CD1c-positive myeloid dendritic cell (primary cell): ENCODE measurements at regions not wholly inside any gene's neighbourhood (a gene's known extent, or its start where the extent isn't known, plus 50 kb on each side); places are given as distances from the start of the nearest gene placed in this dataset.
"Not testable (repeated sequence)": the region's sequence is repeated elsewhere in the genome, so short reads cannot be mapped to it uniquely, and the experiment has no call there.

Experiments
- DNase-seq: peaks from one replicate; pipeline ENCODE4 v3.0.0-alpha.2; 2016; ENCODE audit errors: extremely low spot score

DNA sequence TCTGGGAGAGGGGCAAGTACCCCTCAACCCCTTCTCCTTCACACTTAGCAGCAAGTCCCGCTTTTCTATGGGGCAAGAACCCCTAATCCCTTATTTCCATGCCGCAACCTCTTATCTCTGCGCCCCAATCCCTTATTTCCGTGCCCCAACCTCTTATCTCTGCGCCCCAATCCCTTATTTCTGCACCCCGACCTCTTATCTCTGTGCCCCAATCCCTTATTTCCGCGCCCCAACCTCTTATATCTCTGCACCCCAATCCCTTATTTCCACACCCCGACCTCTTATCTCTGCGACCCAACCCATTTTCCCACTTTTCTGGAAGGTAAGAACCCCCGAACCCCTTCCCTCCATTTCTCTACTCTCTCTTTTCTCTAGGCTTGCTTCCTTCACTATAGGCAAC, 95.6 kb upstream of the RAB4A start:
- DNase-seq = not testable (repeated sequence)

DNA sequence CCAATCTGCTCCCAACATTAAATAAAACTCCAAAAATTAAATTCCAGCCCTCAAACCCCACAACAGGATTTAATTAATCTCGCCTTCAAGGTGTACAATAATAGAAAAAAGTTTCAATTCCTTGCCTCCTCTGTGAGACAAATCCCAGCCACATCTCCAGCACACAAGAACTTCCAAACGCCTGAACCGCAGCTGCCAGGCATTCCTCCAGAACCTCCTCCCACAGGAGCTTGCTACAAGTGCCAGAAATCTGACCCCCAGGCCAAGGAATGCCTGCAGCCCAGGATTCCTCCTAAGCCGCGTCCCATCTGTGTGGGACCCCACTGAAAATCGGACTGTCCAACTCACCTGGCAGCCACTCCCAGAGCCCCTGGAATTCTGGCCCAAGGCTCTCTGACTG, 94.5 kb upstream of the RAB4A start:
- DNase-seq = not testable (repeated sequence)

DNA sequence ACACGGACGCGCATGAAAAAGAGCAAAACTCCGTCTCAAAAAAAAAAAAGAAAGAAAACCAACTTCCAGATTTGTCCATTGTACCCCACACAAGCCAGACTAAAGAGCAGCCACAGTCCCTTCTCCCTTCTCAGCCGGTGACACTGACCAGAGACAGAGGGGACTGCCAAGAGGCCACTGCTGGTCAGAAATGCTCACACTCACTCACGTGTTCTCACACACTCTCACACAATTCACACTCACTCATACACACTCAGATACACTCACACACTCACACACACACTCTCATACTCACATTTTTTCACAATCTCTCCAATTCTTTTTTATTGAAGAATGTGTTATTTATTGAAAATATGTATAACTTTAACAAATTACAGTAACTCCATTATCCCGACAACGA, 90.8 kb upstream of the RAB4A start:
- no peak for DNase-seq

DNA sequence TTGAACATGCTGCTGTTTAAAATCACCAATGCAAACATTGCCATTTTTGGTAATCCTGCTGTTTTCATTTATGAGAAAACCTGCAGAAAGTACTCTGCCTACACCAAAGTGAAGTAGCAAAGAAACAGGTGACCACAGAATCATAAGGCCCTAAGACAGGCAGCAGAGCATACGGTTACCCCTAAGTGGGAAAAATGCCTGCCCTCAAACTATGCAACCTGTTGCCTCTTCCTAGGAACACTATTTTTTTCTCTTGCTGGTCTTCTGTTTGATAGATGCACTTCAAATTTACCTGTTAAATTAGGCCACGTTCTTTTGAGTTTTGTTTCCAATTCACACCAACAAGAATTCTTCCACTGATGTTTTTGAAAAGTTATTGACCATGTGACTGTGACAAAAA, 89.5 kb upstream of the RAB4A start:
- DNase-seq = no peak

DNA sequence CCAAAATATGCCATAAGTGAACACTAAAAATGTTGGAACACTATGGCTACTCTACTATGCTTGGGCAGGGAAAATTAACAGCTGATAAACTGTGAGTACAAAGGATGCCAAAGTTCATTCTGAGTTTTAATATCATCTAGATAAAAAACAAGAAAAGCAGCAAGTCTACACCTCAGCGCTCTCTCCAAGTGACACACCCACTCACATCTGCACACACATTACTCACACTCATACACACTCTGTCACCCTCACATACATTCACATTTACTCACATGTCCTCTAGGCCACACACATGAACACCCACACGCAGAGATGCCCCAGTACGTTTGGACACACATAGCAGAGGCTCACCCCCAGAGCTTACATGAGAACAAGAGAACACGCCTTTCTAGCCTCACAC, 87.3 kb upstream of the RAB4A start:
- DNase-seq = no peak

DNA sequence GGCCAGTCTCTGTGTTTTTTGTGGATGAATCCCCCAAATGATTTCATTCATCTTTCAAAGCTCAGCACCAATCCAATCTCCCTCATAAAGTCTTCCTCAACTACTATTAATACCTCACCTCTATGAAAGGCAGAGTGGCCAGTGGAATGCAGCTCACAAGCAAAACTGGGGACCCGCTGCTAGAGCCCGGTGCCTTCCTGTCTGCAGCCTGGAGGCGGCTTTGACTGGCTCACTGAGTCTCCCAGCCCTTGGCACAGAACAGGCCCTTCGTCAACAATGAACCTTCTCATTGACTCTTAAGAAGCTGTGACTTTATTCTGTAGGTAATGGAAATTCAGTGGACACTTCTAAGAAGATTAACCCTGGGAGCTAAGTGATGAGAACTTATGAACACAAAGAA, 86.8 kb upstream of the RAB4A start:
- DNase-seq = no peak

DNA sequence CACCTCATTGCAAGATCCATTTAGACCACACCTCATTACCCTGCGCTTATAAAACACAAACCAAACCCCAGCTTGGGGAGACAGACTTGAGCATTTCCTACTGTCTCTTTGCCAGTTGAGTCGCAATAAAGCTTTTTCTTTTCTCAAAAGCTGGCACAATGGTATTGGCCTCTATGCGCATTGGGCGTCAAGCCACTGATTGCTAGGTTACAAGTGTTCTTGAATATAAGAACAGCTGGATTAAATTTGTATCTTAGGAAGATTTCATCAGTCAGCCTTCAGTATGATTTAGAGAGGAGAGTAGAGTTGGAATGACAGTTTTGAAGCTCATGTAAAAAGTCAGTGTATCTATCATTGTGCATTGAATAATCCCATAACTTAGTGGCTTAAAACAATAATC, 84.9 kb upstream of the RAB4A start:
- DNase-seq = no peak

DNA sequence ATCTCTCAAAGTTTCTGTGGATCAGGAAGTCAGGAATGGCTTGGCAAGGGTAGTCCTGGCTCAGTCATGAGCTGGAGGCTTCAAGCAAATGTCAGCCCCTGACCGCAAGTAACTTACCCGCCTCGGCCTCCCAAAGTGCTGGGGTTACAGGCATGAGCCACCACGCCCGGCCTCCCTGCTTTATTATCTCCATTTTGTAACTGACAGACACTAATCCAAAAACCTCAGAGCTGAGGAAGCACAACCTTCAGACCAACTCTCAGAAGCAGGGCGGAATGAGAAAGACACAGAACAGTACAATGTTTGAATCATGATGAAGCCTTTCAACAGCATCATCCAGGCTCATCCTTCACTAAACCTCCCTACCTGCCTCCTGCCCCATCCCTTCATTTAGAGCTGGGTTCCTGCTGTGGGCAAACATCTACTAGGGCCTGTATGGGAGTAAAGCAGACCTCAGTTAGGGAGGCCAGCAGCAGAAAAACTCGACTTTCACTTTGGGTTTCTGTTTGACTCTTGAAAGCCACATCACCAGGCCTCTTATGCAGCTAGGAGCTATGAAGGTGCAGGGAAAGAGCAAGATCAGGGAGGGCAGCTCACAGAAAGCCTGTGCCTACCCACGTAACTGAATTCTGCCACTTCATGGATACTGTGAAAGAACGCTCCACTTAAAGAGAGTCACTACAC, 84.4 kb upstream of the RAB4A start:
- no peak for DNase-seq

DNA sequence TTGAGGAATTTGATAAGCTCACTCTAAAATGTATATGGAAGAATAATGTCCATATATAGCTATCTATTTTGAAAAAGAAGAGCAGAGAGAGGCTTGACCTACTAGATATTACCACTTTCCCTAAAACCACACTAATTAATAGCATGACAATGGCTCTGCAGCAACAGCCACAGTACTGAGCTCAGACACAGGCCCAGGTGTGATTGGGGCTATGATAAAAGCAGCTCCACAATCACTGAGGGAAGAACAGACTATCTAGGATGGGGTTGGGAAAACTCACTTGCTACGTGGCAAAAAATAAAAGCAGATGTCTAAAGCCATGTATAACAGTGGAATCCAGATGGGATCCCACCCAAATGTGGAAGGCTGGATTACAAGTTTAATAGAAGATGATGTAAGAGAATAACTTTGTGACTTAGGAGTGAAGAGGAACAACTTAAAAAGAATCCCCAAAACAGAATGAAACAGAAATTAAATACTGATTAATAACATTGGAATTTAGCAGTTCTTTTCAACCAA, 80.8 kb upstream of the RAB4A start:
- DNase-seq = no peak

DNA sequence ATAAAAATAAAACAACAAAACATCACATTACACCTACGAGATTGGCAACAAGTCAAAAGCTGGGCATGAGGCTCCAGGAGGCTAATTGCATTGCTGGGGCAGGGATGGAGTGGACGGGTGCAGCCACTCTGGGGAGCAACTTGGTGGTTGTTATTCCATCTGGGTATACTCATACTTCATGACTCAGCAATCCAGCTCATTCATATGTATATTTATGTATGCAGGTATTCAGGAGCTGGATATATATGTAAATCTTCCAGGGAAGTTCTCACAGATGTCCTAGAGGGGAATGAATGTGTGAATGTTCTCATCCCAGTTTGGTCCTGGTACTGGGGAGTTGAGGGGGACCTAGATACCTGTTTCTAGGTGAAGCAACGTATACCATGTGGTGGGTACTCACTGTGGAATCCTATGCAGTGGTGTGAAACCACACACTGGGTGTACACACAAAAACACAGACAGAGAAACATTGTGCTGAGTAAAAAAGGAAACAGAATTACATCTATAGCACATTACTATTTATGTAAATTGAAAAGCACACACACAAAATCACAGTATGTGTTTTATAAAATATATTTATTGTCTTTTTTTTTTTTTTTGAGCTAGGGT, 79.7 kb upstream of the RAB4A start:
- DNase-seq = no peak

DNA sequence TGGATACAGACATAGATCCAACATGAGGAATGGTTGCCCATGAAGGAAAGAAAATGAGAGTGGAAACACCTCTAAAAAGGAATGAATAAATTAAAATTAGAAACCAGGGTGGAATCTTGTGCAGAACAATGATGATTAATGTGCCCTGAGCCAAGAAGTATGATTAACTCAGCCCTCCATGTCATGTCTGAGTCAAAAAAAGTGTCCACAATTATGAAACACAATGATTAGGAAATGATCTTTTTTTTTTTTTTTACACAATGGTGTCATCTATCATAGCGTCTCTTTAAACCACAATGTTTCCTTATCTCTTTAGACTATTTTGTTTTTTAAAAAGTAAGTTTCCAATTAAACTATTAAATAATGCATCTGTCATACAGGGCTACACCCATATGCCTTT, 78.9 kb upstream of the RAB4A start:
- DNase-seq = peak; percentile 81

DNA sequence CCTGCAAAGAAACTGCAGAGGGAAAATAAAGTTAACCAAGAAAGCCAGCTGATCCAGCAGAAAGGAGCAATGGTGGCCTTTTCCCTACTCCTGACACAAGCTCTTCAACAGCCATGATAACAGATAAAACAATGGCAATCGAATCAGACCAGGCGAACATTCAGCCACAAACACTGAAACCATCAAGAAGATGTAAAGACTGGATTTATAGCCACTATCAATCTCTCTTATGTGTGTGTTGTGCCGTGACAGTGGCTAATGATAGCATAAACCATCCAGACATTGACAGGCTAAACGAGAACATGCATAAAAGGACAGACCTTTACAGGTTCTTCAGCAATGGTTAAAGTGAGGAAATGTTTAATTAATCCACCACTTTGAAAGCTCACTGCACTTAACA, 78.1 kb upstream of the RAB4A start:
- no peak for DNase-seq

DNA sequence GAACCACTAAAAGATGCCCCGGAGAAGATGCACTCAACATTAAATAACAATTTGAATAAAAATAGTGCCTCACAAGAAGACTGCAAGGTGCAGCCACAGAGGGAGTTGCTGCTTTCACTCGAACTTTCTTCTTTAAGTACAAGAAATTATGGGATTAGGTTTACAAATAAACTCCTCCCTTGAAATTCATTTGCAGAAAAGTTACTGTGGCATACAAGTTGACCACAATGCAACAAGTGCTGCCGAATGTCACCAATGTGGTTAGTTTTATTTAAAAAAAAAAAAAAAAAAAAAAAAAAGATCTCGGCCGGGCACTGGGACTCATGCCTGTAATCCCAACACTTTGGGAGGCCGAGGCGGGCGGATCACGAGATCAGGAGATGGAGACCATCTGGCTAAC, 76.8 kb upstream of the RAB4A start:
- DNase-seq = no peak

DNA sequence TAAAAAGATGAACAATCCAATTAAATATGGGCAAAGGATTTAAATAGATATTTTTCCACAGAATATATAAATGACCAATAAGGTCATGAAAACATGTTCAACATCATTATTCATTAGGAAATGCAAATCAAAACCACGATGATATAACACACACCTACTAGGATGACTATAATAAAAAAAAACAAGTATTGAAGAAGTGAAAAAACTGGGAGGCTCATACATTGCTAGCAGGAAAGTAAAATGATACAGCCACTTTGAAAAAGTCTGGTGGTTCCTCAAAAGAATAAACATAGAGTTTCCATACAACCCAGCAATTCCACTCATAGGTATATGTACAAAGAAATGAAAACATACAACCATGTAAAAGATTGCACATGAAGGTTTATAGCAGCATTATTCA, 75.7 kb upstream of the RAB4A start:
- DNase-seq = peak; percentile 51

DNA sequence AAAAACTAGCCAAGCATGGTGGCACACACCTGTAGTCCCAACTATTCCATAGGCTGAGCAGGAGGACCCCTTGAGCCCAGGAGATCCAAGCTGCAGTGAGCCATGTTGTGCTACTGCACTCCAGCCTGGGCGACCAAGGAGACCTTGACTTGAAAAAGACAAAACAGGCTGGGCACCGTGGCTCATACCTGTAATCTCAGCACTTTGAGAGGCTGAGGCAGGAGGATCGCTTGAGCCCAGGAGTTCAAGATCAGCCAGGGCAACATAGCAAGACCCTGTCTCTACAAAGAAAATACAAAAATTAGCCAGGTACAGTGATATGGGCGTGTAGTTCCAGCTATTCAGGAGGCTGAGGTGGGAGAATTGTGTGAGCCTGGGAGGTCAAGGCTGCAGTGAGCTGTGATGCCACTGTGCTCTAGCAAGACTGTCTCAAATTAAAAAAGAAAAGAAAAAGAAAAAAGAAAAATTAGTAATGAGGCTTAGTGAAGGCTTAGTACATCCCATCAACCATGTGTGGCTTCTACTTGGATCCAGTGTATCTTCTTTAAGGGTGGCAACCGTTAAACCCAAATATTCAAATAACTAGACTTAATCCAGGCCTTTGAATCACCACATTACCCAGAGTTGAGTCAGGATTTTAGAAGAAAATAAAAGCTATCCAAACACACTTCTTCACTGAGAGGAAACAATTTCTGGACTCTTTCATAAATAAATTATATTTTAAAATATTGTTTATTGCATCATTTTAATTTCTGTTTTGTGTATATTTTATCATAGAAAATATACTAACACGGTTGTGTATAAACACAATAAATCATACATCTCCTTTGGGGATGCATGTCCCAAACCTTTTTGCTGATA, 74.3 kb upstream of the RAB4A start:
- no peak for DNase-seq

DNA sequence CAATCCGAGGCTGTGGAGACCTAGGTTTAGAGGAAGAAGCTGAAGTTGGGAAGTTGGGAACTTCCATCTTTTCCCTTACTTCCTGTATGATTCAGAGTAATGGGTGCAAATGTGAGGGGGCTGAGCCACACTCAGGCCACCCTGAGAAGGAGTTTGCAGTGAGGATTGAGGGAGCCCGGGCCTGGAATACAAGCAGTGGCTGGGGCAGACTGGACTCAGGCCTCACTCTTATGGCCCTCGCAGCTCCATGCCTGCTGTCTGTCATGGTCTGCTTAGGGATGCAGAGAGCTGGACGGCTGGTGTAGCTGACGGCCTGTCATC, 73.7 kb upstream of the RAB4A start:
- peak; percentile 75 for DNase-seq

DNA sequence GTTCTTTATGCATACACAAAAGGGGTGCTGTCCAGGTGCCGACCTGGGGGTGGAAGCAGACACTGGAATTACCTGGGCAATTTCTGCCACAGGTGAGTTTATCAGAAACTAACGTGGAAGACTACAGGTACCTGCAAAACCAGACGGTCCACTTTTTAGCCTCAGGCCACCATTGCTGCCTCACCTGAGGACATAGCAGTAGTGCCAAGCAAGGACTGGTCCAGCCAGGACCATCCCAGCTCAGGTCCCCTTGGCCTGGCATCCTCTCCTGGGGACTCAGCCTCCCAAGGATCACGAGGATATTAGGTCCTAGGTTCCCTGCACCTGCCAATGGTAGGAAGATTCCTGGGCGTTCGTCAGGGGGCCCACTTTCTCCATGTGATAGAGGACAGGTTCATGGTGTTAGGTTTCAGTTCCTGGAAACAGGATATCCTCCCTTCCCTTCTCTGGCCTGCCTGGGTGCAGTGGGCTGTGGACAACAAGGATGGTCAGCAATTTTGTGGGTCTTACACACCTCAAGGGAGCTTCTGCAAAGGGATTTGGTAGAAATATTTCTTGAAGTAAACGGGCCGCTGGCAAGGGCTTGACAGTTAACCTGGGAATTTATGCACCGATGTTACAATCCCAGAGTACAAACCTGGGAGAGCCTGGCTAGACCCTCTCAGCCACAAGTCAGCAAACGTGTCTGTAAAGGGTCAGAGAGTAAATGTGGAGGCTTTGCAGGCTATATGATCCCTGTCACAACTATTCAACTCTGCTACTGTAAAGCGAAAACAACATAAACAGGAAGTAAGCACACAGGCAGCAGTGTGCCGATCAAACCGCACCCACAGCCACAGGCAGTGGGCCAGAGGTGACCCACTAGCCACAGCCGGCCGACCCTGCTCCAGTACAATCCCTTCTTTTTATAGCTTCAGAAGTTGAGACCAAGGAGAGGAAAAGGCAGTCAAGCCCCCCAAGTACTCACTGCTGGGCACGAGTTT, 71.4 kb upstream of the RAB4A start:
- peak; percentile 77 for DNase-seq

DNA sequence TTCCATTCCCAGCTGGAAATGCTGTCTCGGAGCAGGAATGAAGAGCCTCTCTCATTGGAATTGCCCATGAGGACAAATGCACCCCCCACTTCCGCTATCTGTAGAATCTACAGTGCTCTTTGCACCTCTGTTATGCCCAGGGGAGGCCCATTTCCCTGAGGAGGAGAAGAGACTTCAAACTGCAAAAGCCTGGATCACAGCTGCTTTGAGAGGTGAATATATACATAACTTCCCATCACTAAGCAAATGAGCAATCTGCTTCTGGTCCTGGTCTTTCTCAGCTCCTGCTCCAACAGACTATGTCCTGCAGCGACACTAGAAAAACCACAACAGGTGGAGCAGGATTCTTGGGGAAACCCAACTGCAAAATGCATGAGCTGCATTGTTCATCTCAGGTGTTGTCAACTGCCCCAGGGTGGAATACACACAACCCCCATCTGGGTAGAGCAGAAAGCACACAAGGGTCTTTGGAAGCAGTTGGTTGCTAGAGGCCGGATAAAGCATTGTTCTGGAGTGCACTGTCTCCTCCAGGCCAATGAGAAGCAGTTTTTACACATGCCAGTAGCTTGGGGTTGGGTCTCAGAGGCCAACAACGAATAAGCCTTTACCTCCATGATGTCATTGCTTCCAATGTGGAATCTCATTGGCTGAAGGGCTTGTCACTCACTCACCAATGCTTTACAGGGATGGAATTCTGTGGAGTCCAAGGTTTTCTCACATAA, 67.7 kb upstream of the RAB4A start:
- DNase-seq = peak; percentile 22

DNA sequence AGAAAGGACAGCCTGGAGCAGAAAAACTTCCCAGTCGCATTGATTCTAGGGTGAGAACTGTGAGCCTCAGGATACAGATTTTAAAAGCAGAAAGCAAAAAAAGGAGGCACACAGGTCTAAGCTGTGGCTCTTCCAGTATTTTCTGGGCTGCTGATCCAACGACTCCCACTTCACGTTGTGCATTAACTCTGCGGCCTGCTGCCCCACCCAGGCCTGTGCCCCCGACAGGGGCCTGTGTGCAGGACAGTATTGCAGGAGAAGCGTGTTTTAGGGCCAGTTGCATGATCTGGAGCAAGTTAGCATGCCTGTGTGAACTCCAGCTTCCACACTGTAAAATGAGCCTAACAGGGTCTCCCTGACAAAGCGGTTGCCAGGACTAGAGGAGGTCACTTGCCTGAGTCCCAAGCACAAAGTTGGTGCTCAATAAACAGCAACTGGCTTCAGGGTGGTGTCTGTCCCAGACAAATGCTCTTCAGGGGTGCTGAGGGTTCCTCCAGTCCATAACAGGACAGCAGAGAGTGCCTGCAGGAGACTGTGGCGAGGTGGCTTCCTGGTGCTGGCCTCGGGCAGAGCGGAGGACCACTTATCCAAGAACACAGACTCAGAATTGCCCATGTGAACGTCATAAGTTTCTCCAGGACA, 66.8 kb upstream of the RAB4A start:
- no peak for DNase-seq

DNA sequence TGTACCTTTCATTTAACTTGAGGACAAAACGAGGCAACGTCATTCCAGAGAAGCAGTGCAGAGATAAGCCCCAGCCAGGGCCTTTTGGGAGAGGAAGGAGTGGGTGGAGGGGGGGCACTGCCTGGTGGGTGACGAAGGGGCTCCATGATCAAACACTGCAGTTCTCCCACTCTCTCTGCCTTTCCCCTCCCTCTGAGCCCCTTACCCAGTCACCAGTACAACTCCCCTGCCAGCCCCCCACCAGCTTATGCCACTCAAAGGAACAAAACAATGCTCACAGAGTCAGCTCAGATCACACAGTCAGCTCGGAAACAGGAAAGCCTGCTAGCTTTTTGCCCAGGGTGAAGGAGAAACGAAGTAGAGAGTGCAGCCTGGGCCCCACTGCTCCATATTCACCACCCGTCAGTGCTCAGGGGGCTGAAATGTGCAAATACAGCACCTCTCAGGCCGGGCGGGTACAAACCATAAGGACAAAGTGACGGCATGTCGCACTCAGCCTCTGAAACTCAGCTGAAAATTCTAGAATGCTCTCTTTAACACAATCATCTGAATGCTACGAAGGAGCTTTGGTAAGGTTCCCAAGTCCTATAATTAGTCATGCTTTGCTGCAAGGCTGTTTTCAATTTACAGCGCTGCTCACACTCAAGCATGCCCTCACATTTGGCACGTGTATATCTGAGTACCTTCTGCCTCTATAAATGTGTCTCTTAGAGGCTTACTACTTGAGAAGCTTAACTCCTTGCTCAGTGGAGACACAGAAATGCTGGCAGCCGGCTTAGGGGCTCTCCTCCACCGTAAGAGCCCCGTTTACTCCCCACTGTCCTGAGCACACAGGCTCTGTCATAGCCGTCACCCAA, 65.8 kb upstream of the RAB4A start:
- no peak for DNase-seq
